OCI-LY7 (cell line): ENCODE measurements at regions not wholly inside any gene's neighbourhood (a gene's known extent, or its start where the extent isn't known, plus 50 kb on each side); places are given as distances from the start of the nearest gene placed in this dataset.

Source experiments
- CTCF ChIP-seq: fragments of 200-600 bp; sonication (generic); conservative IDR thresholded peaks from 2 replicates; pipeline ENCODE4 v1.5.1; 2014; ENCODE audit warnings: mild to moderate bottlenecking, antibody characterized with exemption, low read length, moderate library complexity, mixed read lengths
- EZH2phosphoT487 ChIP-seq: fragments of 200-600 bp; sonication (generic); IDR thresholded peaks from 2 replicates; pipeline ENCODE4 v1.6.1; 2018; ENCODE audit warnings: low read depth, borderline replicate concordance, mild to moderate bottlenecking, mixed run types, antibody characterized with exemption, low read length, moderate library complexity, mixed read lengths

GRCh38 chr11:55474321-55474720 lies 79.9 kb upstream of the OR4C15 start:
- TF ChIP-seq CTCF (no peak), EZH2phosphoT487 (no peak)
